ENCODE measurements at regions not wholly inside any gene's neighbourhood (a gene's known extent, or its start where the extent isn't known, plus 50 kb on each side); places are given as distances from the start of the nearest gene placed in this dataset.

GRCh38 chr9:38146844-38147243 is 77.8 kb upstream of the SHB start:
- Histone ChIP-seq H3K4me3 (no peak overlapping the region), H3K27me3 (replicated peaks in 1 of 7) (peaks cover 0 to 57% (median 0%) of the 10 kb centered on the region in 7 donors), H3K9me3 (no peaks in the 10 kb centered on the region), H3K4me1 (no peaks in the 10 kb centered on the region), H3K36me3 (no peaks in the 10 kb centered on the region), H3K27ac (no peak overlapping the region)
- TF ChIP-seq CTCF (IDR thresholded peaks at IDR 0.05 in 8 of 11, conservative IDR thresholded peaks at IDR 0.05 in 3 of 11) = no peak
- TF ChIP-seq POLR2AphosphoS5 (IDR thresholded peaks at IDR 0.05) = no peak
- TF ChIP-seq POLR2A (IDR thresholded peaks at IDR 0.05) = no peak
- whole genome bisulfite sequencing, 5 donors = 88 to 96% (median 90%) methylated on average over 7 to 8 of the region's 8 CpGs
- no peak for DNase-seq
- intact Hi-C loops (cut with DNase I; ENCODE audit: low total_unique reads) = no loop called here

- no peak for TF ChIP-seq CTCF (IDR thresholded peaks at IDR 0.05 in 8 of 11, conservative IDR thresholded peaks at IDR 0.05 in 3 of 11)
- TF ChIP-seq POLR2AphosphoS5 (IDR thresholded peaks at IDR 0.05) = no peak
- TF ChIP-seq POLR2A (IDR thresholded peaks at IDR 0.05) = no peak
- Histone ChIP-seq H3K36me3 (no peaks in the 10 kb centered on the region), H3K27ac (no peak overlapping the region), H3K9me3 (no peaks in the 10 kb centered on the region), H3K27me3 (replicated peaks in 1 of 7) (peaks cover 0 to 65% (median 4%) of the 10 kb centered on the region in 7 donors), H3K4me1 (no peaks in the 10 kb centered on the region), H3K4me3 (no peak overlapping the region)
- intact Hi-C loops (cut with DNase I; ENCODE audit: low total_unique reads) = no loop called here
- DNase-seq = no peak
- 87 to 97% (median 91%) methylated on average over 3 to 6 of the region's 6 CpGs for WGBS, 5 donors
These were observed 76.6 kb upstream of the SHB start for GRCh38 chr9:38145526-38146053.

- WGBS, 5 donors = 76 to 84% (median 79%) methylated on average over 4 of the region's 4 CpGs
- Histone ChIP-seq H3K4me1 (no peaks in the 10 kb centered on the region), H3K4me3 (no peak overlapping the region), H3K36me3 (no peaks in the 10 kb centered on the region), H3K27ac (no peak overlapping the region), H3K9me3 (no peaks in the 10 kb centered on the region), H3K27me3 (replicated peaks in 1 of 7) (peaks cover 0 to 66% (median 4%) of the 10 kb centered on the region in 7 donors)
- DNase-seq = no peak
- intact Hi-C loops (cut with DNase I; ENCODE audit: low total_unique reads) = no loop called here
- TF ChIP-seq POLR2AphosphoS5 (IDR thresholded peaks at IDR 0.05) (no peak), CTCF (IDR thresholded peaks at IDR 0.05 in 8 of 11, conservative IDR thresholded peaks at IDR 0.05 in 3 of 11) (no peak), POLR2A (IDR thresholded peaks at IDR 0.05) (no peak)
These were observed 75.4 kb upstream of the SHB start for GRCh38 chr9:38144421-38144820.

- DNase-seq = no peak
- intact Hi-C loops (cut with DNase I; ENCODE audit: low total_unique reads) = no loop called here
- no peak for TF ChIP-seq CTCF (IDR thresholded peaks at IDR 0.05 in 8 of 11, conservative IDR thresholded peaks at IDR 0.05 in 3 of 11)
- TF ChIP-seq POLR2AphosphoS5 (IDR thresholded peaks at IDR 0.05) = no peak
- TF ChIP-seq POLR2A (IDR thresholded peaks at IDR 0.05) = no peak
- Histone ChIP-seq H3K4me3 (no peak overlapping the region), H3K4me1 (peaks cover 0 to 7% (median 0%) of the 10 kb centered on the region in 6 donors), H3K36me3 (no peaks in the 10 kb centered on the region), H3K27me3 (replicated peaks in 1 of 7) (peaks cover 0 to 80% (median 4%) of the 10 kb centered on the region in 7 donors), H3K27ac (no peak overlapping the region), H3K9me3 (no peaks in the 10 kb centered on the region)
- WGBS, 5 donors = 57 to 69% (median 62%) methylated on average over 4 of the region's 4 CpGs
These were observed 72.9 kb upstream of the SHB start for GRCh38 chr9:38141746-38142591.

Measured in spleen (tissue), 11 donors.